ENCODE measurements at regions not wholly inside any gene's neighbourhood (a gene's known extent, or its start where the extent isn't known, plus 50 kb on each side); places are given as distances from the start of the nearest gene placed in this dataset.

DNA sequence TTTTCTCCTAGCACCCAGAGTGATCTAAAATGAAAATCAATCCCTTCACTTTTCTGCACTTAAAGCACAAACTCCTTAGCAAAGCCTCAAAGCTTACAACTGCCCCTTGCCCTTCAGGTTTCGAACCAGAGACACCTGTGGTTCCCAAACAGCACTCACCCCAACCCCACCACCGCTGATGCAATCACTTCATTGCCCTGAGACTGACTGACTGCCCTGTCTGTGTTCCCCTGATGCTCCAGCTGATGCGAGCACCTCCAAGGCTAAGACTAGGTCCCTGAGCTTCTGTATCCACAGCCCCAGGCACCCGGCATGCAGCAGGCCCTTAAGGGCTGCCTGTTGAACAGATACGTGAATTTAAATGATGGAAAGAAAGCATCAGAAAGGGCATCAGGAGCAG is 127.3 kb downstream of the ZNF621 start:
- TF ChIP-seq POLR2AphosphoS5 (IDR thresholded peaks at IDR 0.05; ENCODE audit: insufficient read depth in 1 of 2, low read depth in 1 of 2) (no peak), POLR2A (IDR thresholded peaks at IDR 0.05) (no peak), CTCF (IDR thresholded peaks at IDR 0.05) (no peak)
